ENCODE measurements at regions not wholly inside any gene's neighbourhood (a gene's known extent, or its start where the extent isn't known, plus 50 kb on each side); places are given as distances from the start of the nearest gene placed in this dataset.

- no peak for TF ChIP-seq POU6F1 (CRISPR knock-in tag; IDR thresholded peaks at IDR 0.05; ENCODE audit: borderline replicate concordance, low read depth)
- TF ChIP-seq ZC3H10 (CRISPR knock-in tag; IDR thresholded peaks at IDR 0.05): no peak
- TF ChIP-seq PPARA (CRISPR knock-in tag; IDR thresholded peaks at IDR 0.05; ENCODE audit: borderline replicate concordance): no peak
- TF ChIP-seq PATZ1 (CRISPR knock-in tag; IDR thresholded peaks at IDR 0.05; ENCODE audit: borderline replicate concordance): no peak
Measured at GRCh38 chr21:31571879-31572278, 87.6 kb upstream of the SOD1 start (continued).

- TF ChIP-seq TCF4 (CRISPR knock-in tag; IDR thresholded peaks at IDR 0.05; ENCODE audit: borderline replicate concordance) (no peak), CREB5 (CRISPR knock-in tag; IDR thresholded peaks at IDR 0.05; ENCODE audit: low read depth) (no peak), ZNF70 (CRISPR knock-in tag; IDR thresholded peaks at IDR 0.05) (no peak), ZNF8 (CRISPR knock-in tag; IDR thresholded peaks at IDR 0.05) (no peak), PATZ1 (CRISPR knock-in tag; IDR thresholded peaks at IDR 0.05; ENCODE audit: borderline replicate concordance) (no peak), ZFP3 (CRISPR knock-in tag; IDR thresholded peaks at IDR 0.05) (no peak), POU6F1 (CRISPR knock-in tag; IDR thresholded peaks at IDR 0.05; ENCODE audit: borderline replicate concordance, low read depth) (no peak), ESRRG (CRISPR knock-in tag; IDR thresholded peaks at IDR 0.05) (no peak), CSRNP3 (CRISPR knock-in tag; IDR thresholded peaks at IDR 0.05) (no peak), ZC3H10 (CRISPR knock-in tag; IDR thresholded peaks at IDR 0.05) (no peak), ISL1 (CRISPR knock-in tag; IDR thresholded peaks at IDR 0.05) (no peak), CSDC2 (CRISPR knock-in tag; IDR thresholded peaks at IDR 0.05) (no peak), PPARA (CRISPR knock-in tag; IDR thresholded peaks at IDR 0.05; ENCODE audit: borderline replicate concordance) (no peak), TSHZ2 (CRISPR knock-in tag; IDR thresholded peaks at IDR 0.05) (no peak)
Measured at GRCh38 chr21:31570824-31571566, 88.5 kb upstream of the SOD1 start.

GRCh38 chr21:31566611-31567010, 92.9 kb upstream of the SOD1 start:
- no peak for ATAC-seq
- TF ChIP-seq ZFP30 (CRISPR knock-in tag; IDR thresholded peaks at IDR 0.05) (no peak), POU6F1 (CRISPR knock-in tag; IDR thresholded peaks at IDR 0.05; ENCODE audit: borderline replicate concordance, low read depth) (no peak), ISL1 (CRISPR knock-in tag; IDR thresholded peaks at IDR 0.05) (no peak), PPARA (CRISPR knock-in tag; IDR thresholded peaks at IDR 0.05; ENCODE audit: borderline replicate concordance) (no peak), ZFP3 (CRISPR knock-in tag; IDR thresholded peaks at IDR 0.05) (no peak), CREB5 (CRISPR knock-in tag; IDR thresholded peaks at IDR 0.05; ENCODE audit: low read depth) (no peak), OSR1 (CRISPR knock-in tag; IDR thresholded peaks at IDR 0.05) (no peak), BACH2 (CRISPR knock-in tag; IDR thresholded peaks at IDR 0.05; ENCODE audit: borderline replicate concordance) (no peak), GLIS3 (CRISPR knock-in tag; IDR thresholded peaks at IDR 0.05) (no peak), ARNTL (CRISPR knock-in tag; IDR thresholded peaks at IDR 0.05; ENCODE audit: borderline replicate concordance, low read depth) (no peak)

More at GRCh38 chr21:31570824-31571566, 88.5 kb upstream of the SOD1 start:
- no peak for ATAC-seq

Measured in SK-N-SH treated with all-trans-retinoic acid at 6 μM for 48 hours (cell line).